Activated naive CD8-positive, alpha-beta T cell (primary cell): ENCODE measurements at regions not wholly inside any gene's neighbourhood (a gene's known extent, or its start where the extent isn't known, plus 50 kb on each side); places are given as distances from the start of the nearest gene placed in this dataset.
"Not testable (repeated sequence)": the region's sequence is repeated elsewhere in the genome, so short reads cannot be mapped to it uniquely, and the experiment has no call there.

Experiments used
- H3K27ac Mint-ChIP-seq: one replicate; pipeline ENCODE4 v1.8.0; 2021; ENCODE audit warnings: mixed read lengths
- H3K27me3 Mint-ChIP-seq: one replicate; pipeline ENCODE4 v1.8.0; 2021; ENCODE audit warnings: mixed read lengths
- H3K36me3 Mint-ChIP-seq: one replicate; pipeline ENCODE4 v1.8.0; 2021; ENCODE audit warnings: mixed read lengths
- H3K4me1 Mint-ChIP-seq: one replicate; pipeline ENCODE4 v1.8.0; 2021; ENCODE audit warnings: low read depth, mixed read lengths
- H3K4me3 Mint-ChIP-seq: one replicate; pipeline ENCODE4 v1.8.0; 2021; ENCODE audit warnings: mild to moderate bottlenecking, mixed read lengths
- H3K9me3 Mint-ChIP-seq: one replicate; pipeline ENCODE4 v1.8.0; 2021; ENCODE audit warnings: low read depth, mixed read lengths

DNA sequence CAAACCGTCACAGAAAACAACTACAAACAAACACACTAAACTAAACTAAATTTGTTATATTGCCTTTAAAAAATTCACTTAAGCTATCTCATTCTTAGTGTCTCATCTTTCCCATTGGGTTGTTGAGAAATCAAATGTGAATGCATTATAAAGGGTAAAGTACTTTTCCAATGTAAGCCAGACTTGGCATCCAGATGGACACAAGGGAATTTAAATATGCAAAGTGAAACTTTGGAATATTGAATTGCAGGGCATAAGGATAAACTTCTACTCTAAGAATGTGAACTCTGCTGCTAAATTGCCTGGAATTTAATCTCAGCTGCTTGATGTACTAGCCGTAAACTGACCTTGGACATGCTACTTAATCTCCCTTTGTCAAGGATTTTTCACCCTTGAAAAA is 1554.6 kb downstream of the CDH8 start:
- H3K4me1 Mint-ChIP-seq, result no peaks in the 10 kb centered on the region
- H3K9me3 Mint-ChIP-seq, result peaks cover 11% of the 10 kb centered on the region
- H3K36me3 Mint-ChIP-seq, result no peaks in the 10 kb centered on the region
- H3K27ac Mint-ChIP-seq, result no peak overlapping the region
- no peaks in the 10 kb centered on the region for H3K27me3 Mint-ChIP-seq
- H3K4me3 Mint-ChIP-seq, result no peak overlapping the region

DNA sequence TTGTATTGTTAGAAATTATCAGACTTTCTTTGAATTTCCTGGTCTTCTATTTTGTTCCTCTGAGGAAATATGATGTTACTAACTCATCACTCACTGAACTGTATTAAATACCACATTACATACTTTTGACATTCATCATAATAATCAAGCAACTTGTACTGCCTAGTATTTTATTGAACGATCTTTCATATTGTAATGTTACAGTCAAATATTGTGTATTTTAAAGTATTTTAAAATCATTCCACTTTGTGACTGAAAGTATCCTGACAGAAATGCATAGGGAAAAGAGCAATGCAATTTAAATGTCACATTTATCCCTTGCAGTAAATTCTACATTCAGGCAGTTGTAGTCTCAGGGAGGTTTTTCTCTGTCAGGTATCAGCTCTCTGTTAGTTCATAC is 1557.4 kb downstream of the CDH8 start:
- Mint-ChIP-seq H3K4me1 (no peaks in the 10 kb centered on the region), H3K36me3 (no peaks in the 10 kb centered on the region)

DNA sequence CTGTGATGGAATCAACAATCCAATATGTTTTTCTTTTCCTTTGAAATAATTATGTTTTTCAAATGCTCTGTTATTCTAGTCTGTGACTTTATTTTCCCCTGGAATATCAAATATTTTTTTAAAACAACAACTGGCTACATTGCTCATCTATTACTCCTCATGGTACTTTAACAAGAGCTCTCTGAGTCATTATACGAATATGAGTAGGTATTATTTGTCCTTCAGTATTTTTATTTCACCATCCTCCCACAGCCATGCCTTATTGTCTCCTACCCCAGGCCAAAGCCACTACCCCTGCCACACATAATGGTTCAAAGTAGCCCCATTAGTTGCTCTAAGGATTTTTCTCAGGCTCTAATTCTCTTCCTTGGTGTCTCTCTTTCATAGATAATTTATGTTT is 1572.3 kb downstream of the CDH8 start:
- Mint-ChIP-seq H3K27me3 (no peaks in the 10 kb centered on the region), H3K36me3 (no peaks in the 10 kb centered on the region), H3K4me1 (no peaks in the 10 kb centered on the region), H3K27ac (no peak overlapping the region), H3K9me3 (peaks cover 25% of the 10 kb centered on the region), H3K4me3 (no peak overlapping the region)

More for the DNA sequence above, 1557.4 kb downstream of the CDH8 start:
- no peak overlapping the region for H3K4me3 Mint-ChIP-seq
- H3K9me3 Mint-ChIP-seq, result peaks cover 11% of the 10 kb centered on the region
- no peaks in the 10 kb centered on the region for H3K27me3 Mint-ChIP-seq
- H3K27ac Mint-ChIP-seq, result no peak overlapping the region

DNA sequence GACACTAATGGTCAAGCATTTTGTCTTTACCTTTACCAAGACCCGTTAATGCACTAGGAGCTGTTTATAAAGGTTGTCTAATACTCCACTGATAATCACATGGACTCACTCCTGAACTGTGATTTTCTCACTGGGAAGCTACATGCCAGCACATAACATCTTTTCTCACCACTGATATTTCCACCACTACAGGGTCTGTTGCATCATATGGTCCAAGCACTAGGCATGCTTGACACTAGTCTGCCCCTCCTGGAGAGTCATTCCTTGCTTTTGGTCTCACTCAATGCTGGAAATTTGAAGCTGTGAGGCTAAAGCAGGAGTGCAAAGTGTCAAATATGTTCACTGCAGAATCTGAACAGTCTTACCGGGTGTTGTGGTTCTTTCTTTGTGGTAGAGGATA is 1576.8 kb downstream of the CDH8 start:
- no peaks in the 10 kb centered on the region for H3K27me3 Mint-ChIP-seq
- H3K27ac Mint-ChIP-seq, result no peak overlapping the region
- peaks cover 12% of the 10 kb centered on the region for H3K9me3 Mint-ChIP-seq

DNA sequence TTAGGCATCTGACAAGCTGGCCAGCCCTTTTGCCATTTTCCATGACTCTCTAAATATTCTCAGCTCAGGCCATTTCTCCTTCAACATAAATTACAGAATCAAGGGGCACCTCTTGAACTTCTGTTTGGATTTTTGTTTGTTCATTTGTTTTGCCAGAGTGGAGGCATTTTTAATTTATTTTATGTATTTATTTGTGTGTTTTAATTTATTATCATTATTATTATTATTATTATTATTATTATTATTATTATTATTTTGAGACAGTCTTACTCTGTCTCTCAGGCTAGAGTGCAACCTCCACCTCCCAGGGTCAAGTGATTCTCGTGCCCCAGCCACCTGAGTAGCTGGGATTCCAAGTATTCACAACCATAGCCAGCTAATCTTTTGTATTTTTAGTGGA is 1578.0 kb downstream of the CDH8 start:
- H3K27ac Mint-ChIP-seq, result no peak overlapping the region
- H3K9me3 Mint-ChIP-seq, result peaks cover 9% of the 10 kb centered on the region
- H3K36me3 Mint-ChIP-seq, result no peaks in the 10 kb centered on the region
- no peaks in the 10 kb centered on the region for H3K27me3 Mint-ChIP-seq
- no peaks in the 10 kb centered on the region for H3K4me1 Mint-ChIP-seq
- H3K4me3 Mint-ChIP-seq, result no peak overlapping the region

More for the DNA sequence above, 1576.8 kb downstream of the CDH8 start:
- Mint-ChIP-seq H3K36me3 (no peaks in the 10 kb centered on the region), H3K4me3 (no peak overlapping the region), H3K4me1 (no peaks in the 10 kb centered on the region)

DNA sequence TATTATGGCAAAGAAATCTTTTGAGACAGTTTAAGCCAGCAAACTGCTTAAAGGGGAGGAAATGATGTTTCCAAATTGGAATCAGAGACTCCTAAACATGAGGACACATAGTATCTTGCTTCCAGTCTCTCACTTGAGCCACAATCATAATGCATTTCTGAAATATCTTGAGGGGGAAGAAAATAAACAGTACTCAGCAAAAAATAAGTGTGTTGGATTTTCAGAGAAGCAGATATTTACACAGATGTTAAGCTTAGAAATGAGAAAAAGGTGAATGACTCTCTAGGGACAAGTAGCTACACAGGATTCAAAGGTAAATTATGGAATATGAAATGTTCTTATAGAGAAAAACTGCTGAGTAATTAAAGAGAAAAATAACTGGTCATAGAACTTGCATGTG is 1583.6 kb downstream of the CDH8 start:
- no peaks in the 10 kb centered on the region for H3K4me1 Mint-ChIP-seq
- H3K9me3 Mint-ChIP-seq, result peaks cover 16% of the 10 kb centered on the region
- no peaks in the 10 kb centered on the region for H3K36me3 Mint-ChIP-seq
- no peak overlapping the region for H3K4me3 Mint-ChIP-seq
- no peak overlapping the region for H3K27ac Mint-ChIP-seq
- H3K27me3 Mint-ChIP-seq, result no peaks in the 10 kb centered on the region

DNA sequence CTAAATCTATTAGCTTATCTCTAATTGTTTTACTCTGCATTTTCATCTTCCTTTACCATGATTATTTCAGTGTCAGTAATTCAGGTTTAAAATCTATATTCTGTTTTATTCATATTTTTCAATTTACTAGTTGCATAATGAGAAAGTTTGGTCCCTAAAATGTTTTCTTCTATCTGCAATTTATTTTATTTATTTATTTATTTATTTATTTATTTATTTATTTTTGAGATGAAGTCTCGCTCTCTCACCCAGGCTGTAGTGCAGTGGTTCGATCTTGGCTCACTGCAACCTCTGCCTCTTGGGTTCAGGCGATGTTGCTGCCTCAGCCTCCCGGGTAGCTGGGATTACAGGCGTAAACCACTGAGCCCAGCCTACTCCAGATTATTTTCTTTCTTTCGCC is 1597.3 kb downstream of the CDH8 start:
- no peaks in the 10 kb centered on the region for H3K36me3 Mint-ChIP-seq
- peaks cover 11% of the 10 kb centered on the region for H3K9me3 Mint-ChIP-seq
- H3K27me3 Mint-ChIP-seq, result no peaks in the 10 kb centered on the region
- H3K4me1 Mint-ChIP-seq, result no peaks in the 10 kb centered on the region
- H3K27ac Mint-ChIP-seq, result no peak overlapping the region
- no peak overlapping the region for H3K4me3 Mint-ChIP-seq

DNA sequence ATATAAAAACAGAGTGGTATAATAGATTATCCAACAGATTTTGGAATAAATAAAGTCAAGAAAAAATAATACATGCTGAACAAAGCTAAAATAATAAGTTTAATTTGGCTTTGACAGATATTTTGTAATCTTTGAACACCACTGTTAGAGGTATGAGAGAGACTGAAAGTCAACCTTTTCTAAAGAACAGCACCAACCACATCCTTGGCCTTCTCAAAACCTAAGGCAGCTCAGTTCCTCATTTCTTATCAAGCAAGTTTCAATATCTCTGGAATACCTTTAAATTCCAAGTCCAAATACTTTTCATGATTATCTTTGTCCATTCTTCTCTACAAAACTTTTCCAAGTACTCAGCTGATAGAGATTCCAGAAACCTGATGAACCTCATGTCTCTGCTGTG is 1603.8 kb downstream of the CDH8 start:
- no peak overlapping the region for H3K4me3 Mint-ChIP-seq
- H3K9me3 Mint-ChIP-seq, result peaks cover 18% of the 10 kb centered on the region
- no peaks in the 10 kb centered on the region for H3K27me3 Mint-ChIP-seq
- H3K27ac Mint-ChIP-seq, result no peak overlapping the region
- no peaks in the 10 kb centered on the region for H3K4me1 Mint-ChIP-seq
- H3K36me3 Mint-ChIP-seq, result no peaks in the 10 kb centered on the region

DNA sequence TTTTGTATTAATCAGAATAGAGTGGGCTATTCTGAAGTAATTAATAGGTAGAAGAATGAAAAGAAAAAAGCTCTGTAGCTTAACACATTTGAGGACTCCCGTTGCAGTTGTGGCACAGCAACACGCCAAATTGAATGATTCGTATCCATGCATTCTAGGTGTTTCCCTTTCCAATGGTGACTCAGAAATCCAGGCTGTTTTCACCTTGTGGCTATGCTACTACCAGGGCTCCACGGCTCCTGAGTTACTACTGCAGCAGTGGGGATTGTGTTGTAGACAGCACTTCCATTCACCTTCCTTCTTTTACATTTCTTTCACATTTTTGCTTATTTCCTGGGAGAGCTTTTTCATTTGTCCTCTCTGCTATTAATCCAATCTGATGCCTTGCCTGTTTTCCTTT is 1616.4 kb downstream of the CDH8 start:
- Mint-ChIP-seq H3K9me3 (peaks cover 12% of the 10 kb centered on the region), H3K4me1 (no peaks in the 10 kb centered on the region), H3K27me3 (no peaks in the 10 kb centered on the region), H3K27ac (no peak overlapping the region), H3K36me3 (no peaks in the 10 kb centered on the region), H3K4me3 (no peak overlapping the region)

DNA sequence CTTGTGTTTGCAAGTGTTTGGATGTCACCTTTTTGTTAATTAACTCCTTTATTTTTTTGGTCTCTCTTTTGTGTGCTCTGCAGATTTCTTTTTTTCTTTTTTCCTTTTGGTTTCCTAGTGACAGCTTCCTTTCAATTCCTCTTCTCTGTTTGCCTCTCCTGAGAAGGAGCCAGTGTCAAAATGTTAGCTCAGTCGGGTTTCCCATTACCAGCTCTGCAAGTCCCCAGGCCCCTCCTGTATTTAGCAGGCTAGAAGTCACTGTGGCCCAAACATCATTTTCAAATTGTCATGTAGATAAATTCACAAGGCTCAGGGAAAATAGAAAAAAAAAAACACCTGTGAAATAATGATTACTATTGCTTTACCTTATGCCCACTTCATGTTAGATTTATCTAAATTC is 1621.6 kb downstream of the CDH8 start:
- no peak overlapping the region for H3K27ac Mint-ChIP-seq
- H3K4me3 Mint-ChIP-seq, result no peak overlapping the region
- H3K36me3 Mint-ChIP-seq, result no peaks in the 10 kb centered on the region
- peaks cover 8% of the 10 kb centered on the region for H3K9me3 Mint-ChIP-seq
- H3K27me3 Mint-ChIP-seq, result no peaks in the 10 kb centered on the region
- H3K4me1 Mint-ChIP-seq, result no peaks in the 10 kb centered on the region

DNA sequence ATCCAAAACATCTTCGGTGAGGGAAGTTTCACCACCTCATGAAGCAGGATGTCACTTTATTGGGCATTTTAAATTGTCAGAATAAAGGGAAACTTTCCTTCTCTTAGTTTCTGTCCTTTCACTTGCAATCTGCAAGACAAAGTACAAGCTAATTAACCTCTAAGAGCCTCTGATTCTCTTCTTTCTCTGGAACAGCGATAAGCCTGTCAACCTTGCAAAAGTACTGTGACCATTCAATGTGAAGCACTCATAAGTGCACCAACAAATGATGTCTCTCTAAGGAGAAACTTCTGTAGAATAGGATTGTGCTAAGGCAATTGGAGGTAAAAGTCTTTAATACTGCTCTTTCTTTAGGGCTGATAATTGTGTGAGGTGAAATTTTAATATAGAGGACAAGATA is 1622.3 kb downstream of the CDH8 start:
- no peak overlapping the region for H3K27ac Mint-ChIP-seq
- no peak overlapping the region for H3K4me3 Mint-ChIP-seq
- peaks cover 8% of the 10 kb centered on the region for H3K9me3 Mint-ChIP-seq
- H3K27me3 Mint-ChIP-seq, result no peaks in the 10 kb centered on the region
- no peaks in the 10 kb centered on the region for H3K4me1 Mint-ChIP-seq
- no peaks in the 10 kb centered on the region for H3K36me3 Mint-ChIP-seq

DNA sequence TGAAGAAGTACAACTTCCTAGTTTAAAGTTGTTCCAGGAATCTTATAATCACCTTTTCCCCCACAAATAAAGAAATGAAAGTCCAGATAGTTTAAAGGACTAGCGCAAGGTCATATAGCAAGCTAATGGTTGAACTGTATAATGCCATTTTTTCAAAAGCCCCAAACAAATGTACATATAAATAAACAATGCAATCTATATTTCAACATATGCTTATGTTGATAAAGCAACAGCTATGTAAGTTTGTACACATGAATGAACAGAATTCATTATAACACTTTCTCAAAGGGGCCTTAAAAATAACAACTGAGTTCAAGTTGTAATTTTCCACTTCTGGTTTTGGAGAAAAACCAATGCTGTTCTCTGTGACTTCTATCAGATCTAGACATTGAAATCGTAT is 1628.6 kb downstream of the CDH8 start:
- Mint-ChIP-seq H3K4me3 (no peak overlapping the region), H3K36me3 (peaks cover 3% of the 10 kb centered on the region), H3K27me3 (no peaks in the 10 kb centered on the region), H3K9me3 (peaks cover 22% of the 10 kb centered on the region), H3K4me1 (no peaks in the 10 kb centered on the region), H3K27ac (no peak overlapping the region)

DNA sequence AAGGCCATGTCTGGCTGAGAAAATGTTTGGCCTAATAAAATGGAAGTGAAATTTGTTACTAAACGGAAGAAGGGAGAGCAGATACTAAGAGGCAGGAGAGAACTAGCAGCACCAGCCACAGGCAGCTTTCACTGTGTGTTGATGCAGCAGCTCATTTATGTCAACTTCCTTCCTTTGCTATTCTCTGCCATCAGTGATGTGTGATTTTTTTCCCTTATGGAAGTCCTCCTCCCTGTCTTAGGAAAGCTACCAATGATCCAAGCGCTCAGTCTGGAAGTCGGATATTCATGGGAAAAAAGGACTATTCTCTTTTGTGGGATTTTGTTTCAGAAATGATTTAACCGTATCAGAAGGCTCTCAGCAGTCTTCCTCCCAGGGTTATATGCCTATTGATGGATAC is 1629.2 kb downstream of the CDH8 start:
- no peaks in the 10 kb centered on the region for H3K27me3 Mint-ChIP-seq
- peaks cover 3% of the 10 kb centered on the region for H3K36me3 Mint-ChIP-seq
- H3K4me3 Mint-ChIP-seq, result no peak overlapping the region
- H3K27ac Mint-ChIP-seq, result no peak overlapping the region
- no peaks in the 10 kb centered on the region for H3K4me1 Mint-ChIP-seq
- H3K9me3 Mint-ChIP-seq, result peaks cover 22% of the 10 kb centered on the region

DNA sequence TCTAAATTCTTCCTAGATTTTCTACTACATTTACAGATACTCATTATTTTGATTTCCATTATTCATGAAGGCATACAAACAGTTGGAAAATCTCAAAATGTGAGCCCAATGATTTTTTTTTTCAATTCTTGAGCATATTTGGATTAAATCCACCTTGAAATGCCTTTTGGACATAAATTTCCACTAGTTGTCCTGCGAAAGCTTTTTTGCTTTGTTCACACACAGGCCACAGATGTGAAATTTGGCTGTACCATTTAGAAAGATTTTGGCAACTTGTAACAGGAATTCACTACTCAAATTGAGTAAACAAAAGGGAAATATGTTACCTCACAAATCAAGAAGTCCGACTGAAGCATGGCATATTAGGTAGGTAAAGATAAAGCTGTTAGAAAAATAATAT is 1631.0 kb downstream of the CDH8 start:
- Mint-ChIP-seq H3K9me3 (peaks cover 31% of the 10 kb centered on the region), H3K27ac (no peak overlapping the region), H3K4me3 (no peak overlapping the region), H3K27me3 (no peaks in the 10 kb centered on the region), H3K4me1 (no peaks in the 10 kb centered on the region), H3K36me3 (peaks cover 3% of the 10 kb centered on the region)

DNA sequence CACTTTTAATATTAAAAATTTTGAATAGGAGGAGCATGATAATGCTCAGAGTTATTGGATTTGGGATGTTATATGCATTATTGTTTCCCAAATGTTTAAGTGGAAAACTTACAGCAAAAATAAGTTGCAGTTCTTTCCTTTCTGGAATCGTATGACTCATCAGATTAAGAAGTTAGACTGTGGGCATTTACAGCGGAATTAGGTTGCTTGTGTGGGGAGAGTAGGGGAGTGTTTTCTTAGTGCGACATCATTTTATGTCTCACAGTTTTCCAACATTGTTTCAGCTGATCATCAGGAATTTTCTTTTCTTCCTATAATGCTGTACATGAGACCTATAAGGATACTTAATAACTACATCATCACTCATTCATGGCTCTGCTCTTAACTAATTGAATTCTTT is 1631.8 kb downstream of the CDH8 start:
- H3K27me3 Mint-ChIP-seq, result no peaks in the 10 kb centered on the region
- H3K4me1 Mint-ChIP-seq, result no peaks in the 10 kb centered on the region
- no peak overlapping the region for H3K27ac Mint-ChIP-seq
- H3K4me3 Mint-ChIP-seq, result no peak overlapping the region
- peaks cover 3% of the 10 kb centered on the region for H3K36me3 Mint-ChIP-seq
- peaks cover 35% of the 10 kb centered on the region for H3K9me3 Mint-ChIP-seq

DNA sequence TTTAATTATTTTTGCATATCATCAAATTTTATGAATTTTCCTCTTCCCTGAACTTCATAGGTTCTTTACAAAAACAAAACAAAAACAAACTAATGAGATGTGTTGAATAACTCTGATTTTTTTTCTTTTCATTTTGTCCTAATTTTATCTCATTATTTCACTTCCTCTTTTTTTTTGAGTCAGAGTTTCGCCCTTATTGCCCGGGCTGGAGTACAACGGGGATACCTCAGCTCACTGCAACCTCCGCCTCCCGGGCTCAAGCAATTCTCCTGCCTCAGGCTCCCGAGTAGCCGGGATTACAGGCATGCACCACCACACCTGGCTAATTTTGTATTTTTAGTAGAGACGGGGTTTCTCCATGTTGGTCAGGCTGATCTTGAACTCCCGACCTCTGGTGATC is 1633.3 kb downstream of the CDH8 start:
- H3K27me3 Mint-ChIP-seq, H3K4me3 Mint-ChIP-seq, H3K4me1 Mint-ChIP-seq, H3K36me3 Mint-ChIP-seq, H3K27ac Mint-ChIP-seq: not testable (repeated sequence)
- peaks cover 31% of the 10 kb centered on the region for H3K9me3 Mint-ChIP-seq

DNA sequence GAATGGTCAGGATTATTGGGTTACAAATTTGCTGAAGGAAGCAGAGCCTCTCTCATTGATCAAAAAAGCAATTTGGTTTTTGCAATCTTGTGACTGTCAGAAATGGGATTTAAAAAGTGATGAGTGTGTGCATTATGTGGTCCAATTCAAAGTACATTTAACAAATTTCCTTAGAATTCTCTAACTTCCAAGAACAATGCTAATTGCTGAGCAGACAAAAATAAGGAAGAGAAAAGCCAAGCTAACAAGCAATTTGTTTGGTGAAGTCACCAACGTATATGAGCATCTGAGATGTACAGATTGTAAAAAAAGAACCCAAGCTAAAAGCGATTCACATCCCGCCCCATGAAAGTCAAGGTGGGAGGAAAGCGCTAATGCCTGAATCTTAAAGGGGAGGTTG is 1643.9 kb downstream of the CDH8 start:
- Mint-ChIP-seq H3K9me3 (peaks cover 27% of the 10 kb centered on the region), H3K27me3 (no peaks in the 10 kb centered on the region), H3K36me3 (no peaks in the 10 kb centered on the region), H3K4me1 (no peaks in the 10 kb centered on the region), H3K27ac (no peak overlapping the region), H3K4me3 (no peak overlapping the region)
